H1 (cell line): ENCODE measurements at regions not wholly inside any gene's neighbourhood (a gene's known extent, or its start where the extent isn't known, plus 50 kb on each side); places are given as distances from the start of the nearest gene placed in this dataset.

Experiments
- CTCF ChIA-PET: fragments of 300-600 bp; sonication (Branson Sonifier 250); formaldehyde crosslinking; loops from one replicate; lab custom pipeline; 2021; ENCODE audit not compliant: partially characterized antibody; lab: Charles Lee
- POLR2A ChIA-PET: fragments of 300-600 bp; sonication (Branson Sonifier 250); formaldehyde crosslinking; loops from one replicate; lab custom pipeline; 2021; ENCODE audit warnings: inconsistent platforms; ENCODE audit not compliant: partially characterized antibody; lab: Charles Lee
- DNase-seq, 2 experiments: peaks; one replicate each; pipeline versions ENCODE4 v3.0.0 to v3.0.0-alpha.2; 2010 to 2022; ENCODE audit warnings: low spot score in 2 of 2, low read depth in 1 of 2, mixed read lengths in 1 of 2
- FAIRE-seq: peaks from 2 replicates; lab custom pipeline; 2011; peaks lifted over from hg19 to GRCh38; lab: Jason Lieb, UNC
- H2AFZ ChIP-seq: 2 replicates; pipeline ENCODE4 v1.8.1; 2012; ENCODE audit warnings: low read length, inconsistent platforms
- H2AK5ac ChIP-seq: 2 replicates; pipeline ENCODE4 v1.6.1; 2013; ENCODE audit warnings: low read depth, low read length
- H2BK120ac ChIP-seq: replicated peaks from 2 replicates; pipeline ENCODE3; 2013; ENCODE audit warnings: low read depth, low read length, inconsistent platforms
- H2BK12ac ChIP-seq: 2 replicates; pipeline ENCODE4 v1.6.1; 2013; ENCODE audit warnings: low read depth, low read length
- H2BK15ac ChIP-seq: 2 replicates; pipeline ENCODE4 v1.6.1; 2013; ENCODE audit warnings: low read length
- H2BK20ac ChIP-seq: 2 replicates; pipeline ENCODE4 v1.6.1; 2013; ENCODE audit warnings: low read length
- H2BK5ac ChIP-seq: 2 replicates; pipeline ENCODE4 v1.6.1; 2013; ENCODE audit warnings: low read depth, low read length
- H3K14ac ChIP-seq: 2 replicates; pipeline ENCODE4 v1.6.1; 2013; ENCODE audit warnings: inconsistent platforms; ENCODE audit not compliant: insufficient read length
- H3K18ac ChIP-seq: 2 replicates; pipeline ENCODE4 v1.6.1; 2013; ENCODE audit warnings: low read length; ENCODE audit errors: extremely low read depth
- H3K23ac ChIP-seq: 2 replicates; pipeline ENCODE4 v1.6.1; 2013; ENCODE audit warnings: inconsistent platforms; ENCODE audit not compliant: insufficient read length
- H3K23me2 ChIP-seq: 2 replicates; pipeline ENCODE4 v1.6.1; 2013; ENCODE audit warnings: low read depth, low read length
- H3K27ac ChIP-seq: 2 replicates; pipeline ENCODE4 v1.6.1; 2011; ENCODE audit warnings: low read depth, low read length, inconsistent platforms
- H3K27me3 ChIP-seq, 4 experiments: replicated peaks in 1 of 4; 1 replicate in 1 of 4; 2 replicates in 3 of 4; pipeline versions ENCODE4 v1.6.1 to v1.8.1; 2011 to 2013; ENCODE audit warnings: low read length in 3 of 4, mild to moderate bottlenecking in 3 of 4, inconsistent platforms in 2 of 4, mixed read lengths in 2 of 4, moderate library complexity in 1 of 4; ENCODE audit not compliant: control insufficient read depth in 3 of 4, insufficient read depth in 3 of 4; ENCODE audit errors: extremely low read depth in 1 of 4
- H3K36me3 ChIP-seq, 4 experiments: 2 replicates each; pipeline versions ENCODE4 v1.6.1 to v1.8.1; 2011 to 2013; ENCODE audit warnings: mild to moderate bottlenecking in 4 of 4, low read length in 3 of 4, moderate library complexity in 2 of 4, control low read depth in 1 of 4, inconsistent platforms in 1 of 4; ENCODE audit not compliant: insufficient read depth in 4 of 4, control insufficient read depth in 2 of 4
- H3K4ac ChIP-seq: replicated peaks from 2 replicates; pipeline ENCODE3; 2013; ENCODE audit warnings: low read length, low read depth, mixed read lengths, inconsistent platforms; ENCODE audit not compliant: insufficient read length
- H3K4me1 ChIP-seq, 4 experiments: replicated peaks in 1 of 4; 1 replicate in 1 of 4; 2 replicates in 3 of 4; pipeline versions ENCODE4 v1.6.1 to v1.8.1; 2011 to 2013; ENCODE audit warnings: low read length in 3 of 4, inconsistent platforms in 2 of 4, mixed read lengths in 1 of 4; ENCODE audit not compliant: insufficient read depth in 4 of 4, control insufficient read depth in 3 of 4
- H3K4me2 ChIP-seq, 2 experiments: 2 replicates each; pipeline versions ENCODE4 v1.6.1 to v1.8.1; 2011 to 2013; ENCODE audit warnings: low read depth in 2 of 2, low read length in 2 of 2, control low read depth in 1 of 2, inconsistent platforms in 1 of 2, mild to moderate bottlenecking in 1 of 2; ENCODE audit not compliant: insufficient read depth in 1 of 2
- H3K4me3 ChIP-seq, 4 experiments: fragments of 200-600, 300-600 bp in 1 of 4; sonication (generic), shearing (Covaris generic), sonication (Bioruptor Twin) in 1 of 4; 2 replicates each; pipeline versions ENCODE4 v1.5.1 to v1.8.1; 2011 to 2016; ENCODE audit warnings: low read length in 4 of 4, low read depth in 3 of 4, control low read depth in 2 of 4, inconsistent platforms in 2 of 4, mild to moderate bottlenecking in 2 of 4, mixed read lengths in 1 of 4, moderate library complexity in 1 of 4; ENCODE audit not compliant: insufficient read depth in 2 of 4; ENCODE audit errors: extremely low read depth in 1 of 4
- H3K56ac ChIP-seq: replicated peaks from 2 replicates; pipeline ENCODE3; 2013; ENCODE audit warnings: low read depth, mild to moderate bottlenecking, mixed read lengths, low read length, inconsistent platforms; ENCODE audit not compliant: insufficient read length
- H3K79me1 ChIP-seq: 2 replicates; pipeline ENCODE4 v1.6.1; 2013; ENCODE audit warnings: low read depth, low read length, control low read depth
- H3K79me2 ChIP-seq, 2 experiments: 2 replicates each; pipeline versions ENCODE4 v1.6.1 to v1.8.1; 2012 to 2013; ENCODE audit warnings: low read length in 2 of 2, mild to moderate bottlenecking in 2 of 2, inconsistent platforms in 1 of 2; ENCODE audit not compliant: insufficient read depth in 2 of 2, control insufficient read depth in 1 of 2
- H3K9ac ChIP-seq, 4 experiments: replicated peaks in 1 of 4; 1 replicate in 1 of 4; 2 replicates in 3 of 4; pipeline versions ENCODE4 v1.6.1 to v1.8.1; 2011 to 2013; ENCODE audit warnings: low read depth in 3 of 4, low read length in 3 of 4, control low read depth in 2 of 4, mild to moderate bottlenecking in 2 of 4, moderate library complexity in 2 of 4, inconsistent platforms in 1 of 4; ENCODE audit errors: extremely low read depth in 1 of 4
- H3K9me3 ChIP-seq, 2 experiments: 2 replicates each; pipeline versions ENCODE4 v1.6.1 to v1.8.1; 2012 to 2013; ENCODE audit warnings: mild to moderate bottlenecking in 2 of 2, moderate library complexity in 2 of 2, control low read depth in 1 of 2, inconsistent platforms in 1 of 2, low read depth in 1 of 2, low read length in 1 of 2, mixed read lengths in 1 of 2; ENCODE audit not compliant: insufficient read depth in 2 of 2
- H4K20me1 ChIP-seq, 2 experiments: replicated peaks in 1 of 2; 2 replicates each; pipeline versions ENCODE3 to v1.8.1; 2011 to 2013; ENCODE audit warnings: inconsistent platforms in 2 of 2, low read length in 2 of 2, mild to moderate bottlenecking in 1 of 2; ENCODE audit not compliant: insufficient read depth in 2 of 2, control insufficient read depth in 1 of 2
- H4K5ac ChIP-seq: 2 replicates; pipeline ENCODE4 v1.6.1; 2013; ENCODE audit warnings: low read length, low read depth, mixed read lengths, inconsistent platforms; ENCODE audit not compliant: insufficient read length
- H4K8ac ChIP-seq: 2 replicates; pipeline ENCODE4 v1.8.0; 2013; ENCODE audit warnings: mild to moderate bottlenecking, moderate library complexity, low read length, inconsistent platforms; ENCODE audit not compliant: insufficient read depth; ENCODE audit errors: extremely low read depth
- H4K91ac ChIP-seq: replicated peaks from 2 replicates; pipeline ENCODE3; 2013; ENCODE audit warnings: low read length, mixed read lengths, inconsistent platforms; ENCODE audit not compliant: insufficient read length
- BRCA1 ChIP-seq: IDR thresholded peaks from 2 replicates; pipeline ENCODE4 v1.6.1; 2012; ENCODE audit warnings: low read depth, low read length, improper control_type of control experiment
- CBX5 ChIP-seq: fragments of 300-800, 300-1000 bp; sonication (generic); IDR thresholded peaks from 2 replicates; pipeline ENCODE4 v1.7.1; 2016; ENCODE audit warnings: antibody characterized with exemption, low read length, low read depth
- CBX8 ChIP-seq: fragments of 300-800, 300-1000 bp; sonication (generic); IDR thresholded peaks from 2 replicates; pipeline ENCODE4 v1.7.1; 2016; ENCODE audit warnings: low read depth, low read length, borderline replicate concordance
- KDM1A ChIP-seq: fragments of 200-600, 300-600 bp; sonication (generic); IDR thresholded peaks from 2 replicates; pipeline ENCODE4 v1.7.1; 2016; ENCODE audit warnings: mild to moderate bottlenecking, low read length, borderline replicate concordance
- NANOG ChIP-seq: IDR thresholded peaks from 2 replicates; pipeline ENCODE4 v1.6.1; 2011; ENCODE audit warnings: low read length, low read depth, mild to moderate bottlenecking, inconsistent platforms; ENCODE audit not compliant: insufficient read depth, poor library complexity, severe bottlenecking
- RXRA ChIP-seq: IDR thresholded peaks from 2 replicates; pipeline ENCODE4 v1.6.1; 2011; ENCODE audit warnings: low read depth, mild to moderate bottlenecking, low read length, moderate library complexity; ENCODE audit not compliant: insufficient read depth
- SP1 ChIP-seq: IDR thresholded peaks from 2 replicates; pipeline ENCODE4 v1.6.1; 2011; ENCODE audit warnings: low read depth, low read length
- SP4 ChIP-seq: IDR thresholded peaks from 2 replicates; pipeline ENCODE4 v1.6.1; 2012; ENCODE audit warnings: low read length, inconsistent platforms
- SUZ12 ChIP-seq: fragments of 200-600 bp; sonication (generic); IDR thresholded peaks from 2 replicates; pipeline ENCODE4 v1.6.1; 2012; ENCODE audit warnings: mild to moderate bottlenecking, inconsistent platforms, low read length, moderate library complexity, mixed read lengths
- USF2 ChIP-seq: IDR thresholded peaks from 2 replicates; pipeline ENCODE4 v1.6.1; 2011; ENCODE audit warnings: low read length, improper control_type of control experiment
- WGBS, 2 experiments: shearing (Covaris generic) in 1 of 2; methylation state at CpG; one replicate each; pipeline versions ENCODE4 v1.1.6 to v1.1.7; 2013 to 2015; ENCODE audit warnings: low lambda C conversion rate in 2 of 2, mixed read lengths in 2 of 2, inconsistent platforms in 1 of 2, low coverage in 1 of 2, missing lambda C conversion rate in 1 of 2; ENCODE audit not compliant: insufficient replicate concordance in 2 of 2, insufficient coverage in 1 of 2, insufficient read length in 1 of 2; ENCODE audit errors: extremely low coverage in 1 of 2, missing lambda C conversion rate in 1 of 2; 5-methylcytosine and 5-hydroxymethylcytosine counted together
- TF ChIP-seq, protein P1 (sequence below): IDR thresholded peaks from 2 replicates; pipeline ENCODE4 v1.6.1; 2012; ENCODE audit warnings: inconsistent platforms

DNA sequence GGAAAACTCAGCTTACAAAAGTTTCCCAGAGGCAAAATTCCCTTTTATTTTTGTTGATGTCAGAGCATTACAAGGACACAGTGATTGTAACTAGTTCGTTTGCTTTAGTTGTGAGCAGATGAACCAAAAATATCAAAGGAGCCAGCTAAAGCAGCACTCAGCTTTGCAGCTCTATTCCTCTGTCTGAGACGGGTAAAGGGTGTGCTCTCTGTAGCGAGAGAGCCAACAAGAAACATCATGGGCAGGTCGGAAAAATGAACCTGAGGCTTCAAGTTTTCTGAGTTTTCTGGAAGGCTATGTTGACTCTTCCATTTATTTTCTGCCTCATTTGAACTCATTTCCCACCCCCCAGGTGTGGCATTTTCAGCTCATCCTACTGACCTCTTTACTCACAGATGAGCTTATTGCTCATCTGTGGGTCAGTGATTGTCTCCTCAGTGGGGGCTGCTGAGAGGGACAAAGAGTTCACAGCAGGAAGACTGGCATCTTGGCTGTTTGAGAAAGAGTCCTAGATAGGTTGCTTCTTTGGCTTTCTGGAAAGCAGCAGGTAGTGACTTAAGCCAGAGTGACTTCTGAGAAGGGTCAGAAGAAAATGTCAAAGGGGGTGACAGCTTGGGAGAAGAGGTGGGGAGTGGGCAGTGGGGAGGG, 66.6 kb upstream of the EPC2 start:
- ChIA-PET POLR2A (no interaction called here), CTCF (interaction anchor here (0.9 to 2.3 kb wide), 5 partner anchors 10 to 349 kb away, joined by 3 to 8 read pairs (median 3); no protein-coding TSS in a partner anchor)
- H2BK120ac ChIP-seq = no peak overlapping the region
- H3K9me3 ChIP-seq = no peaks in the 10 kb centered on the region
- FAIRE-seq (peak; percentile 89), DNase-seq (peak; percentile 69 to 71)
- no peak overlapping the region for H4K91ac ChIP-seq
- H3K27ac ChIP-seq = no peak overlapping the region
- no peak overlapping the region for H2AK5ac ChIP-seq
- H2BK12ac ChIP-seq = no peak overlapping the region
- H2AFZ ChIP-seq = no peak overlapping the region
- H3K4ac ChIP-seq = no peak overlapping the region
- peak overlapping the region; percentile 10; the same call in 1 of the 2 replicates for H2BK15ac ChIP-seq
- H3K56ac ChIP-seq = no peak overlapping the region
- H3K14ac ChIP-seq = no peak overlapping the region
- H3K23me2 ChIP-seq = peaks cover 2% of the 10 kb centered on the region; the same call in 1 of the 2 replicates
- no peaks in the 10 kb centered on the region for H3K79me1 ChIP-seq
- peaks cover 2 to 22% (median 5%) of the 10 kb centered on the region in 4 experiments for H3K27me3 ChIP-seq
- no peak overlapping the region for H3K23ac ChIP-seq
- H2BK5ac ChIP-seq = peak overlapping the region; percentile 27; the same call in 1 of the 2 replicates
- H3K4me1 ChIP-seq = peaks cover 2 to 14% (median 7%) of the 10 kb centered on the region in 4 experiments; a peak in 6 of 7 replicates
- no peaks in the 10 kb centered on the region for H4K20me1 ChIP-seq
- H3K4me3 ChIP-seq = peak overlapping the region in 1 of 4 experiments; percentile 15; a peak in 2 of 8 replicates
- no peak overlapping the region for H3K18ac ChIP-seq
- H4K5ac ChIP-seq = no peak overlapping the region
- H3K4me2 ChIP-seq = peak overlapping the region; percentile 39 to 60; a peak in 3 of 4 replicates
- H3K79me2 ChIP-seq = no peaks in the 10 kb centered on the region
- no peaks in the 10 kb centered on the region for H3K36me3 ChIP-seq
- H4K8ac ChIP-seq = no peak overlapping the region
- H2BK20ac ChIP-seq = 0 out of 2 replicates have a peak overlapping the region, but pooled peaks have one; percentile 15
- no peak overlapping the region for H3K9ac ChIP-seq
- WGBS, 2 experiments = 35% methylated on average over 4 of the region's 4 CpGs; no CpG with 5 or more reads in 1 of the 2 experiments
- TF ChIP-seq SUZ12 (no peak), KDM1A (peak; percentile 56; the same call in 1 of the 2 replicates), CBX8 (no peak), NANOG (peak; percentile 100), SP4 (no peak), CBX5 (no peak), RXRA (peak; percentile 90; the same call in 1 of the 2 replicates), BRCA1 (no peak), SP1 (peak; percentile 80), USF2 (no peak)
- TF ChIP-seq, protein P1, sequence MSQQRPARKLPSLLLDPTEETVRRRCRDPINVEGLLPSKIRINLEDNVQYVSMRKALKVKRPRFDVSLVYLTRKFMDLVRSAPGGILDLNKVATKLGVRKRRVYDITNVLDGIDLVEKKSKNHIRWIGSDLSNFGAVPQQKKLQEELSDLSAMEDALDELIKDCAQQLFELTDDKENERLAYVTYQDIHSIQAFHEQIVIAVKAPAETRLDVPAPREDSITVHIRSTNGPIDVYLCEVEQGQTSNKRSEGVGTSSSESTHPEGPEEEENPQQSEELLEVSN = no peak
